ENCODE measurements at regions not wholly inside any gene's neighbourhood (a gene's known extent, or its start where the extent isn't known, plus 50 kb on each side); places are given as distances from the start of the nearest gene placed in this dataset.

GRCh38 chr4:128718768-128719167 lies 90.7 kb upstream of the JADE1 start:
- TF ChIP-seq CTCF (IDR thresholded peaks at IDR 0.05; ENCODE audit: extremely low read depth, low read depth, low read length), result no peak
- peak overlapping the region; percentile 9 for H3K4me2 ChIP-seq (ENCODE audit: insufficient read depth, low read length)
- H3K27me3 ChIP-seq (ENCODE audit: insufficient read depth, low read length), result no peaks in the 10 kb centered on the region
- H3K36me3 ChIP-seq (ENCODE audit: insufficient read depth, low read length), result no peaks in the 10 kb centered on the region
- no peak overlapping the region for H2AFZ ChIP-seq (ENCODE audit: low read length)
- peak; percentile 81 for DNase-seq (ENCODE audit: insufficient read length, low spot score, missing footprints)
- H4K20me1 ChIP-seq (ENCODE audit: insufficient read depth, low read length), result no peaks in the 10 kb centered on the region
- H3K4me1 ChIP-seq (ENCODE audit: insufficient read depth, low read length), result peaks cover 16% of the 10 kb centered on the region
- no peaks in the 10 kb centered on the region for H3K9me3 ChIP-seq (ENCODE audit: low read depth, low read length)
- no peak overlapping the region for H3K27ac ChIP-seq (ENCODE audit: low read depth, low read length)
- no peaks in the 10 kb centered on the region for H3K79me2 ChIP-seq (ENCODE audit: insufficient read depth, low read length)
- no peak overlapping the region for H3K4me3 ChIP-seq (ENCODE audit: insufficient read depth, low read length)

GRCh38 chr4:128716338-128716737 lies 93.2 kb upstream of the JADE1 start:
- no peak for DNase-seq (ENCODE audit: insufficient read length, low spot score, missing footprints)
- Histone ChIP-seq H3K9me3 (ENCODE audit: low read depth, low read length) (no peaks in the 10 kb centered on the region), H3K27me3 (ENCODE audit: insufficient read depth, low read length) (no peaks in the 10 kb centered on the region), H3K4me2 (ENCODE audit: insufficient read depth, low read length) (no peak overlapping the region), H3K4me1 (ENCODE audit: insufficient read depth, low read length) (peaks cover 16% of the 10 kb centered on the region), H3K79me2 (ENCODE audit: insufficient read depth, low read length) (no peaks in the 10 kb centered on the region), H4K20me1 (ENCODE audit: insufficient read depth, low read length) (no peaks in the 10 kb centered on the region), H2AFZ (ENCODE audit: low read length) (peak overlapping the region; percentile 64), H3K27ac (ENCODE audit: low read depth, low read length) (peak overlapping the region; percentile 3), H3K36me3 (ENCODE audit: insufficient read depth, low read length) (no peaks in the 10 kb centered on the region), H3K4me3 (ENCODE audit: insufficient read depth, low read length) (no peak overlapping the region)
- no peak for TF ChIP-seq CTCF (IDR thresholded peaks at IDR 0.05; ENCODE audit: extremely low read depth, low read depth, low read length)

GRCh38 chr4:128715616-128716015 lies 93.9 kb upstream of the JADE1 start:
- H4K20me1 ChIP-seq (ENCODE audit: insufficient read depth, low read length), result no peaks in the 10 kb centered on the region
- H3K36me3 ChIP-seq (ENCODE audit: insufficient read depth, low read length), result no peaks in the 10 kb centered on the region
- no peak overlapping the region for H3K4me2 ChIP-seq (ENCODE audit: insufficient read depth, low read length)
- H3K27me3 ChIP-seq (ENCODE audit: insufficient read depth, low read length), result no peaks in the 10 kb centered on the region
- no peak for TF ChIP-seq CTCF (IDR thresholded peaks at IDR 0.05; ENCODE audit: extremely low read depth, low read depth, low read length)
- no peak overlapping the region for H3K27ac ChIP-seq (ENCODE audit: low read depth, low read length)
- H3K9me3 ChIP-seq (ENCODE audit: low read depth, low read length), result no peaks in the 10 kb centered on the region
- H3K4me1 ChIP-seq (ENCODE audit: insufficient read depth, low read length), result peaks cover 16% of the 10 kb centered on the region
- H2AFZ ChIP-seq (ENCODE audit: low read length), result peak overlapping the region; percentile 12
- H3K79me2 ChIP-seq (ENCODE audit: insufficient read depth, low read length), result no peaks in the 10 kb centered on the region
- no peak overlapping the region for H3K4me3 ChIP-seq (ENCODE audit: insufficient read depth, low read length)
- DNase-seq (ENCODE audit: insufficient read length, low spot score, missing footprints), result no peak

GRCh38 chr4:128711361-128711760 lies 98.1 kb upstream of the JADE1 start:
- Histone ChIP-seq H4K20me1 (ENCODE audit: insufficient read depth, low read length) (no peaks in the 10 kb centered on the region), H3K36me3 (ENCODE audit: insufficient read depth, low read length) (no peaks in the 10 kb centered on the region), H3K27me3 (ENCODE audit: insufficient read depth, low read length) (no peaks in the 10 kb centered on the region), H3K4me3 (ENCODE audit: insufficient read depth, low read length) (no peak overlapping the region), H3K9me3 (ENCODE audit: low read depth, low read length) (no peaks in the 10 kb centered on the region), H3K4me1 (ENCODE audit: insufficient read depth, low read length) (peaks cover 17% of the 10 kb centered on the region), H3K27ac (ENCODE audit: low read depth, low read length) (no peak overlapping the region), H2AFZ (ENCODE audit: low read length) (no peak overlapping the region), H3K4me2 (ENCODE audit: insufficient read depth, low read length) (no peak overlapping the region), H3K79me2 (ENCODE audit: insufficient read depth, low read length) (no peaks in the 10 kb centered on the region)
- no peak for TF ChIP-seq CTCF (IDR thresholded peaks at IDR 0.05; ENCODE audit: extremely low read depth, low read depth, low read length)
- DNase-seq (ENCODE audit: insufficient read length, low spot score, missing footprints), result no peak
